HCT116 (cell line): ENCODE measurements at regions not wholly inside any gene's neighbourhood (a gene's known extent, or its start where the extent isn't known, plus 50 kb on each side); places are given as distances from the start of the nearest gene placed in this dataset.

Source experiments
- ATAC-seq: fragments of 200-7000 bp; cut with Tn5 transposase; 2 replicates; pipeline ENCODE4 v1.9.1; 2020; ENCODE audit warnings: mild to moderate bottlenecking, moderate library complexity
- BruUV-seq: library from RNA; stranded (reverse); fragments of 400-500 nt; replicated peaks from 2 replicates; lab custom pipeline; 2021; lab: Mats Ljungman, UMichigan
- CTCF ChIA-PET: fragments of 300-600 bp; sonication (Branson Sonifier 250); formaldehyde crosslinking; loops from one replicate; lab custom pipeline; 2021; ENCODE audit warnings: antibody characterized with exemption; lab: Charles Lee
- POLR2A ChIA-PET: fragments of 300-600, 350-600 bp; sonication (Branson Sonifier 250); formaldehyde crosslinking; loops from one replicate; lab custom pipeline; 2021; ENCODE audit warnings: antibody characterized with exemption; lab: Charles Lee
- RAD21 ChIA-PET, 2 experiments: fragments of 300-600 bp; sonication (Branson Sonifier 250); formaldehyde crosslinking; loops; one replicate each; lab custom pipeline; 2023; ENCODE audit warnings: low total read pairs in 2 of 2; ENCODE audit not compliant: uncharacterized antibody in 2 of 2, unreplicated experiment in 2 of 2, low non-redundant PET in 1 of 2; lab: Charles Lee
- DNase-seq: peaks from one replicate; pipeline ENCODE4 v3.0.0-alpha.2; 2010; ENCODE audit warnings: low read depth, low spot score
- H2AFZ ChIP-seq: fragments of 200-600 bp; shearing (Covaris generic), sonication (generic); 2 replicates; pipeline ENCODE4 v1.6.1; 2017; ENCODE audit warnings: low read depth, mixed run types, mixed read lengths, antibody characterized with exemption, low read length; ENCODE audit not compliant: poor library complexity, severe bottlenecking
- H3K27ac ChIP-seq: 2 replicates; pipeline ENCODE4 v1.5.1; 2012; ENCODE audit warnings: low read depth, low read length
- H3K27me3 ChIP-seq: fragments of 200-600 bp; sonication (generic); 2 replicates; pipeline ENCODE4 v1.6.1; 2016; ENCODE audit warnings: mixed run types, low read length, mixed read lengths; ENCODE audit not compliant: insufficient read depth
- H3K36me3 ChIP-seq, 2 experiments: fragments of 200-500 bp in 1 of 2; fragments of 200-600 bp in 1 of 2; sonication (Bioruptor generic) in 1 of 2; sonication (generic) in 1 of 2; 2 replicates each; pipeline versions ENCODE4 v1.5.1 to v1.6.1; 2014 to 2016; ENCODE audit warnings: low read length in 2 of 2, inconsistent platforms in 1 of 2, mixed read lengths in 1 of 2, mixed run types in 1 of 2; ENCODE audit not compliant: insufficient read depth in 2 of 2, control insufficient read depth in 1 of 2
- H3K4me1 ChIP-seq, 2 experiments: fragments of 200-600 bp in 1 of 2; sonication (generic) in 1 of 2; 2 replicates each; pipeline versions ENCODE4 v1.5.1 to v1.6.1; 2012 to 2017; ENCODE audit warnings: low read length in 2 of 2, inconsistent platforms in 1 of 2, mild to moderate bottlenecking in 1 of 2, mixed read lengths in 1 of 2, mixed run types in 1 of 2, moderate library complexity in 1 of 2; ENCODE audit not compliant: insufficient read depth in 2 of 2, control insufficient read depth in 1 of 2
- H3K4me2 ChIP-seq: fragments of 200-600 bp; sonication (generic); 2 replicates; pipeline ENCODE4 v1.6.1; 2017; ENCODE audit warnings: mixed run types, low read length, mixed read lengths
- H3K4me3 ChIP-seq, 2 experiments: fragments of 200-600 bp in 1 of 2; sonication (generic) in 1 of 2; replicated peaks in 1 of 2; 2 replicates each; pipeline ENCODE4 v1.5.1; 2011 to 2016; ENCODE audit warnings: low read length in 2 of 2, control low read depth in 1 of 2, low read depth in 1 of 2, mild to moderate bottlenecking in 1 of 2, mixed read lengths in 1 of 2, mixed run types in 1 of 2
- H3K79me2 ChIP-seq: fragments of 200-600 bp; sonication (generic); 2 replicates; pipeline ENCODE4 v1.6.1; 2017; ENCODE audit warnings: mild to moderate bottlenecking, mixed run types, low read length, moderate library complexity, mixed read lengths; ENCODE audit not compliant: insufficient read depth
- H3K9ac ChIP-seq: fragments of 200-600 bp; sonication (generic); 2 replicates; pipeline ENCODE4 v1.6.1; 2016; ENCODE audit warnings: low read length, mixed read lengths
- H3K9me2 ChIP-seq: fragments of 200-600 bp; sonication (generic), shearing (Covaris generic); 2 replicates; pipeline ENCODE4 v1.6.1; 2017; ENCODE audit warnings: mixed run types, mild to moderate bottlenecking, moderate library complexity; ENCODE audit not compliant: insufficient read depth
- H3K9me3 ChIP-seq, 2 experiments: fragments of 200-500 bp in 1 of 2; fragments of 200-600 bp in 1 of 2; sonication (Bioruptor generic) in 1 of 2; sonication (generic) in 1 of 2; 2 replicates each; pipeline ENCODE4 v1.6.1; 2014 to 2017; ENCODE audit warnings: low read length in 2 of 2, mixed read lengths in 2 of 2, inconsistent platforms in 1 of 2, low read depth in 1 of 2, mild to moderate bottlenecking in 1 of 2, mixed run types in 1 of 2, moderate library complexity in 1 of 2; ENCODE audit not compliant: control insufficient read depth in 1 of 2, insufficient read depth in 1 of 2
- H4K20me1 ChIP-seq: fragments of 200-600 bp; sonication (generic), shearing (Covaris generic); 2 replicates; pipeline ENCODE4 v1.6.1; 2017; ENCODE audit warnings: mixed run types, mild to moderate bottlenecking, moderate library complexity; ENCODE audit not compliant: insufficient read depth
- ATF3 ChIP-seq: IDR thresholded peaks from 2 replicates; pipeline ENCODE4 v1.6.1; 2012
- CEBPB ChIP-seq: IDR thresholded peaks from 2 replicates; pipeline ENCODE4 v1.6.1; 2012; ENCODE audit warnings: low read depth
- CTCF ChIP-seq, 3 experiments: fragments of 200-600 bp in 1 of 3; sonication (generic) in 1 of 3; IDR thresholded peaks in 2 of 3; conservative IDR thresholded peaks in 1 of 3; 2 replicates each; pipeline ENCODE4 v1.5.1; 2012 to 2017; ENCODE audit warnings: low read depth in 2 of 3, low read length in 2 of 3, antibody characterized with exemption in 1 of 3, borderline replicate concordance in 1 of 3, control low read depth in 1 of 3, mild to moderate bottlenecking in 1 of 3, mixed read lengths in 1 of 3, mixed run types in 1 of 3, moderate library complexity in 1 of 3; ENCODE audit not compliant: insufficient read depth in 1 of 3
- EGR1 ChIP-seq: IDR thresholded peaks from 2 replicates; pipeline ENCODE4 v1.6.1; 2012; ENCODE audit warnings: low read depth
- ELF1 ChIP-seq: IDR thresholded peaks from 2 replicates; pipeline ENCODE4 v1.6.1; 2012; ENCODE audit warnings: low read depth, borderline replicate concordance
- EZH2phosphoT487 ChIP-seq: fragments of 200-600 bp; IDR thresholded peaks from 2 replicates; pipeline ENCODE4 v1.6.1; 2018; ENCODE audit warnings: antibody characterized with exemption, borderline replicate concordance
- FOSL1 ChIP-seq: IDR thresholded peaks from 2 replicates; pipeline ENCODE4 v1.6.1; 2012; ENCODE audit warnings: low read depth
- MAX ChIP-seq: IDR thresholded peaks from 2 replicates; pipeline ENCODE4 v1.6.1; 2012
- POLR2AphosphoS5 ChIP-seq: IDR thresholded peaks from 2 replicates; pipeline ENCODE4 v1.6.1; 2011; ENCODE audit warnings: mild to moderate bottlenecking, low read depth, low read length, moderate library complexity
- RAD21 ChIP-seq: IDR thresholded peaks from 2 replicates; pipeline ENCODE4 v1.6.1; 2012; ENCODE audit warnings: low read depth, mild to moderate bottlenecking
- REST ChIP-seq: IDR thresholded peaks from 2 replicates; pipeline ENCODE4 v1.6.1; 2012; ENCODE audit warnings: low read depth
- SIN3A ChIP-seq: IDR thresholded peaks from 2 replicates; pipeline ENCODE4 v1.6.1; 2012; ENCODE audit warnings: low read depth
- TCF7L2 ChIP-seq: IDR thresholded peaks from 2 replicates; pipeline ENCODE4 v1.7.0; 2011; ENCODE audit warnings: borderline replicate concordance, inconsistent platforms; ENCODE audit not compliant: insufficient read depth, insufficient read length; ENCODE audit errors: extremely low read depth
- YY1 ChIP-seq: IDR thresholded peaks from 2 replicates; pipeline ENCODE4 v1.6.1; 2011; ENCODE audit warnings: low read length, low read depth, moderate library complexity, mild to moderate bottlenecking; ENCODE audit not compliant: insufficient replicate concordance; ENCODE audit errors: extremely low read depth
- intact Hi-C: fragments of 100-400 bp; cut with micrococcal nuclease; formaldehyde crosslinking; loops from 2 replicates; pipeline ENCODE4 v1.10.0; 2022

- no peak for TF ChIP-seq POLR2AphosphoS5
- TF ChIP-seq EGR1 = no peak
- no peak for TF ChIP-seq YY1
- TF ChIP-seq CEBPB = no peak
- no peak for TF ChIP-seq REST
Measured at GRCh38 chr2:66318009-66318561, 116.8 kb upstream of the MEIS1 start (continued).

- CTCF ChIA-PET = no interaction called here
- no TSS peak for BruUV-seq
- intact Hi-C loops = no loop called here
- TF ChIP-seq CTCF (IDR thresholded peaks at IDR 0.05 in 2 of 3, conservative IDR thresholded peaks at IDR 0.05 in 1 of 3; ENCODE audit: borderline replicate concordance in 1 of 3, insufficient read depth in 1 of 3, low read depth in 2 of 3, low read length in 2 of 3) (no peak), EGR1 (no peak), ATF3 (no peak), TCF7L2 (no peak), MAX (no peak), CEBPB (no peak), FOSL1 (no peak), RAD21 (no peak), EZH2phosphoT487 (no peak), ELF1 (no peak), SIN3A (no peak), REST (no peak)
Measured at GRCh38 chr2:66317268-66317890, 117.5 kb upstream of the MEIS1 start.

More at GRCh38 chr2:66317268-66317890, 117.5 kb upstream of the MEIS1 start:
- no peak overlapping the region for H3K4me3 ChIP-seq
- H3K27ac ChIP-seq = no peak overlapping the region
- H3K9me2 ChIP-seq = no peaks in the 10 kb centered on the region
- H3K9me3 ChIP-seq = no peaks in the 10 kb centered on the region
- ATAC-seq (no peak), DNase-seq (no peak)
- RAD21 ChIA-PET = no interaction called here
- H3K36me3 ChIP-seq = no peaks in the 10 kb centered on the region
- no peaks in the 10 kb centered on the region for H3K27me3 ChIP-seq
- H4K20me1 ChIP-seq = no peaks in the 10 kb centered on the region
- POLR2A ChIA-PET = no interaction called here
- no peak overlapping the region for H3K4me2 ChIP-seq
- H3K4me1 ChIP-seq = no peaks in the 10 kb centered on the region
- H2AFZ ChIP-seq = no peak overlapping the region
- H3K79me2 ChIP-seq = no peaks in the 10 kb centered on the region
- no peak overlapping the region for H3K9ac ChIP-seq
